C4-2B (cell line): ENCODE measurements at regions not wholly inside any gene's neighbourhood (a gene's known extent, or its start where the extent isn't known, plus 50 kb on each side); places are given as distances from the start of the nearest gene placed in this dataset.

Source experiments
- ZFX ChIP-seq: fragments of 450-650 bp; IDR thresholded peaks from 2 replicates; pipeline ENCODE4 v1.6.1; 2017
- TF ChIP-seq, protein P1 (sequence below): fragments of 450-650 bp; conservative IDR thresholded peaks from 2 replicates; pipeline ENCODE4 v1.5.1; 2017; ENCODE audit warnings: mild to moderate bottlenecking

DNA sequence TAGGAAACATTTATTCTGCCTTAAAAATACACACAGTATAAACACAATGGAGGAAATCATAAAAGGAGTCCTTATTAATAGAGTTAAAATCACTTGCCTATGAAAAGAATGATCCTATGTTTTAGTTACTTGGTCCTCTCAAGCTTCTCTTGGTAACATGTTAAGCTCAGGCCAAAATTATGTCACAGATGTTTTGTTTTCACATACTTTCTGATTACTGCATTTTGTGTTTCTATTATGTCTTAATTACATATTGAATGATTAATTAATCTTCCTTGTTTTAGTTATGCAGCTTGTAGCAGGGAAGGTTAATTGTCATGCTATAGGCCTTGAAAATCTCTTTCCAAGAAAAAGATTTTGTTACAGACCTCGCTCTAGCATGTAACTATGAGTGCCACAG is 406.0 kb downstream of the PLA2G4A start:
- TF ChIP-seq, protein P1, sequence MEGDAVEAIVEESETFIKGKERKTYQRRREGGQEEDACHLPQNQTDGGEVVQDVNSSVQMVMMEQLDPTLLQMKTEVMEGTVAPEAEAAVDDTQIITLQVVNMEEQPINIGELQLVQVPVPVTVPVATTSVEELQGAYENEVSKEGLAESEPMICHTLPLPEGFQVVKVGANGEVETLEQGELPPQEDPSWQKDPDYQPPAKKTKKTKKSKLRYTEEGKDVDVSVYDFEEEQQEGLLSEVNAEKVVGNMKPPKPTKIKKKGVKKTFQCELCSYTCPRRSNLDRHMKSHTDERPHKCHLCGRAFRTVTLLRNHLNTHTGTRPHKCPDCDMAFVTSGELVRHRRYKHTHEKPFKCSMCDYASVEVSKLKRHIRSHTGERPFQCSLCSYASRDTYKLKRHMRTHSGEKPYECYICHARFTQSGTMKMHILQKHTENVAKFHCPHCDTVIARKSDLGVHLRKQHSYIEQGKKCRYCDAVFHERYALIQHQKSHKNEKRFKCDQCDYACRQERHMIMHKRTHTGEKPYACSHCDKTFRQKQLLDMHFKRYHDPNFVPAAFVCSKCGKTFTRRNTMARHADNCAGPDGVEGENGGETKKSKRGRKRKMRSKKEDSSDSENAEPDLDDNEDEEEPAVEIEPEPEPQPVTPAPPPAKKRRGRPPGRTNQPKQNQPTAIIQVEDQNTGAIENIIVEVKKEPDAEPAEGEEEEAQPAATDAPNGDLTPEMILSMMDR = no peak
- TF ChIP-seq ZFX = no peak
